ENCODE measurements at regions not wholly inside any gene's neighbourhood (a gene's known extent, or its start where the extent isn't known, plus 50 kb on each side); places are given as distances from the start of the nearest gene placed in this dataset.
"Not testable (repeated sequence)": the region's sequence is repeated elsewhere in the genome, so short reads cannot be mapped to it uniquely, and the experiment has no call there.

DNA sequence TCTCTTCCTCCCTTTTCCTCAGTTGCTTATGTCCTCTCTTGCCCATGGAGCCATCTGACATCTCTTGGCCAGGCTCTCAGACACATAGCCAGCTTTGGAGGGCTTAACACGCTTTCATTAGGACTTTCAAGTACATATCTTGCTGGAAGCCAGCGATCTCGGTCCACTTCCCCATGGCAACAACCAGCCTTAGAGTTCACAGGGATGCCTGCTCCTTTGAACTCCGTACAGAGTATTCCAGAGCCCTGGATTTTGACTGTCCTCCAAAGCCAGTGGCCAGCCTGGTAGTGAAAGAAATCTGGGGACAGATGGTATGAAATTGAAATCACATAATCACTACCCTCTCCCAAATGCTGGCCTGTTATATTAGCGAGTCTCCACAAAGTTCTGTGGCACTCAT, 370.5 kb upstream of the NPVF start:
- Histone ChIP-seq H3K4me3 (ENCODE audit: low read depth, low read length, poor library complexity, severe bottlenecking) (no peak overlapping the region), H3K9me2 (ENCODE audit: insufficient read depth, low read length) (no peaks in the 10 kb centered on the region), H3K79me2 (ENCODE audit: insufficient read depth, low read depth, low read length) (no peaks in the 10 kb centered on the region), H4K20me1 (ENCODE audit: insufficient read depth, low read length) (no peaks in the 10 kb centered on the region), H2AFZ (ENCODE audit: low read length) (no peak overlapping the region), H3K4me2 (ENCODE audit: low read length) (no peak overlapping the region), H3K27ac (ENCODE audit: low read depth, low read length, poor library complexity, severe bottlenecking) (no peak overlapping the region), H3K4me1 (ENCODE audit: insufficient read depth, low read length, poor library complexity, severe bottlenecking) (no peaks in the 10 kb centered on the region), H3K9me3 (ENCODE audit: low read length) (no peaks in the 10 kb centered on the region), H3K36me3 (ENCODE audit: insufficient read depth, low read length) (no peaks in the 10 kb centered on the region)
- DNase-seq (ENCODE audit: low spot score), result no peak
- ChIA-PET POLR2A (no interaction called here), CTCF (ENCODE audit: unreplicated experiment) (no interaction called here)
- no TSS peak for BruUV-seq (replicated peaks)
- TF ChIP-seq EZH2phosphoT487 (IDR thresholded peaks at IDR 0.05; ENCODE audit: borderline replicate concordance, low read depth, low read length), result no peak
- TF ChIP-seq, protein P1, sequence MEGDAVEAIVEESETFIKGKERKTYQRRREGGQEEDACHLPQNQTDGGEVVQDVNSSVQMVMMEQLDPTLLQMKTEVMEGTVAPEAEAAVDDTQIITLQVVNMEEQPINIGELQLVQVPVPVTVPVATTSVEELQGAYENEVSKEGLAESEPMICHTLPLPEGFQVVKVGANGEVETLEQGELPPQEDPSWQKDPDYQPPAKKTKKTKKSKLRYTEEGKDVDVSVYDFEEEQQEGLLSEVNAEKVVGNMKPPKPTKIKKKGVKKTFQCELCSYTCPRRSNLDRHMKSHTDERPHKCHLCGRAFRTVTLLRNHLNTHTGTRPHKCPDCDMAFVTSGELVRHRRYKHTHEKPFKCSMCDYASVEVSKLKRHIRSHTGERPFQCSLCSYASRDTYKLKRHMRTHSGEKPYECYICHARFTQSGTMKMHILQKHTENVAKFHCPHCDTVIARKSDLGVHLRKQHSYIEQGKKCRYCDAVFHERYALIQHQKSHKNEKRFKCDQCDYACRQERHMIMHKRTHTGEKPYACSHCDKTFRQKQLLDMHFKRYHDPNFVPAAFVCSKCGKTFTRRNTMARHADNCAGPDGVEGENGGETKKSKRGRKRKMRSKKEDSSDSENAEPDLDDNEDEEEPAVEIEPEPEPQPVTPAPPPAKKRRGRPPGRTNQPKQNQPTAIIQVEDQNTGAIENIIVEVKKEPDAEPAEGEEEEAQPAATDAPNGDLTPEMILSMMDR (conservative IDR thresholded peaks at IDR 0.05; ENCODE audit: low read length), result no peak
- intact Hi-C loops (cut with micrococcal nuclease; ENCODE audit: unreplicated experiment), result no loop called here

GRCh38 chr7:25600262-25600920, 372.1 kb upstream of the NPVF start:
- intact Hi-C loops (cut with micrococcal nuclease; ENCODE audit: unreplicated experiment), result no loop called here
- TF ChIP-seq, protein P1 (conservative IDR thresholded peaks at IDR 0.05; ENCODE audit: low read length), result no peak
- no peak for TF ChIP-seq EZH2phosphoT487 (IDR thresholded peaks at IDR 0.05; ENCODE audit: borderline replicate concordance, low read depth, low read length)
- no peaks in the 10 kb centered on the region for H3K79me2 ChIP-seq (ENCODE audit: insufficient read depth, low read depth, low read length)
- POLR2A ChIA-PET, result interaction anchor here (0.6 kb wide), 1 partner anchor 1502 kb away, joined by 3 read pairs; no protein-coding TSS in a partner anchor
- H3K4me1 ChIP-seq (ENCODE audit: insufficient read depth, low read length, poor library complexity, severe bottlenecking), result no peaks in the 10 kb centered on the region
- no peaks in the 10 kb centered on the region for H4K20me1 ChIP-seq (ENCODE audit: insufficient read depth, low read length)
- no peaks in the 10 kb centered on the region for H3K9me3 ChIP-seq (ENCODE audit: low read length)
- H3K27ac ChIP-seq (ENCODE audit: low read depth, low read length, poor library complexity, severe bottlenecking), result no peak overlapping the region
- no peak overlapping the region for H3K4me2 ChIP-seq (ENCODE audit: low read length)
- H2AFZ ChIP-seq (ENCODE audit: low read length), result no peak overlapping the region
- CTCF ChIA-PET (ENCODE audit: unreplicated experiment), result no interaction called here
- H3K36me3 ChIP-seq (ENCODE audit: insufficient read depth, low read length), result no peaks in the 10 kb centered on the region
- DNase-seq (ENCODE audit: low spot score), result no peak
- no peak overlapping the region for H3K4me3 ChIP-seq (ENCODE audit: low read depth, low read length, poor library complexity, severe bottlenecking)
- BruUV-seq (replicated peaks), result no TSS peak
- no peaks in the 10 kb centered on the region for H3K9me2 ChIP-seq (ENCODE audit: insufficient read depth, low read length)

DNA sequence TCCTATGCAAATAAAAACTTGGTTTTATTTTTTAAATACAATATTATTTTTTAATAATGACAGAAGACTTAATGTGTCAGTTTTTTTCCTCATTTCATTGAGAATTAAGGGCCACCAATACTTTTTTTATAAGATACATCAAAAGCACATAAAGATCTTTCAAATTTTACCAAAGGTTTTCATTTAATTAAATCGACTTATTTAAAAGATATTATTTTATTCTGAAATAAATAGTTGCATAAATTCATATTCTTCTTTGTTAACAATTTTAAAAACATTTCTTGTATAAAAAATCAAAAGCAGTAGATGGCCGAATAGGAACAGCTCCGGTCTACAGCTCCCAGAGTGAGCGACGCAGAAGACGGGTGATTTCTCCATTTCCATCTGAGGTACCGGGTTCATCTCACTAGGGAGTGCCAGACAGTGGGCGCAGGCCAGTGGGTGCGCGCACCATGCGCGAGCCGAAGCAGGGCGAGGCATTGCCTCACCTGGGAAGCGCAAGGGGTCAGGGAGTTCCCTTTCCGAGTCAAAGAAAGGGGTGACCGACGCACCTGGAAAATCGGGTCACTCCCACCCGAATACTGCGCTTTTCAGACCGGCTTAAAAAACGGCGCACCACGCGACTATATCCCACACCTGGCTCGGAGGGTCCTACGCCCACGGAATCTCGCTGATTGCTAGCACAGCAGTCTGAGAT, 374.6 kb upstream of the NPVF start:
- DNase-seq (ENCODE audit: low spot score); BruUV-seq (replicated peaks); H3K79me2 ChIP-seq (ENCODE audit: insufficient read depth, low read depth, low read length); H3K9me3 ChIP-seq (ENCODE audit: low read length); H4K20me1 ChIP-seq (ENCODE audit: insufficient read depth, low read length); intact Hi-C loops (cut with micrococcal nuclease; ENCODE audit: unreplicated experiment); H3K27ac ChIP-seq (ENCODE audit: low read depth, low read length, poor library complexity, severe bottlenecking); H3K9me2 ChIP-seq (ENCODE audit: insufficient read depth, low read length); H3K4me2 ChIP-seq (ENCODE audit: low read length); H3K4me1 ChIP-seq (ENCODE audit: insufficient read depth, low read length, poor library complexity, severe bottlenecking); H3K4me3 ChIP-seq (ENCODE audit: low read depth, low read length, poor library complexity, severe bottlenecking); CTCF ChIA-PET (ENCODE audit: unreplicated experiment); H2AFZ ChIP-seq (ENCODE audit: low read length); H3K36me3 ChIP-seq (ENCODE audit: insufficient read depth, low read length); POLR2A ChIA-PET: not testable (repeated sequence)

GRCh38 chr7:25603427-25603740, 375.1 kb upstream of the NPVF start:
- CTCF ChIA-PET (ENCODE audit: unreplicated experiment); POLR2A ChIA-PET; intact Hi-C loops (cut with micrococcal nuclease; ENCODE audit: unreplicated experiment); H3K9me2 ChIP-seq (ENCODE audit: insufficient read depth, low read length); H3K9me3 ChIP-seq (ENCODE audit: low read length); H3K27ac ChIP-seq (ENCODE audit: low read depth, low read length, poor library complexity, severe bottlenecking); H4K20me1 ChIP-seq (ENCODE audit: insufficient read depth, low read length); DNase-seq (ENCODE audit: low spot score); H3K36me3 ChIP-seq (ENCODE audit: insufficient read depth, low read length); H2AFZ ChIP-seq (ENCODE audit: low read length); H3K4me1 ChIP-seq (ENCODE audit: insufficient read depth, low read length, poor library complexity, severe bottlenecking); BruUV-seq (replicated peaks); H3K79me2 ChIP-seq (ENCODE audit: insufficient read depth, low read depth, low read length); H3K4me3 ChIP-seq (ENCODE audit: low read depth, low read length, poor library complexity, severe bottlenecking); H3K4me2 ChIP-seq (ENCODE audit: low read length): not testable (repeated sequence)

Measured in OCI-LY7 (cell line).